AG09309 (cell line): ENCODE measurements at regions not wholly inside any gene's neighbourhood (a gene's known extent, or its start where the extent isn't known, plus 50 kb on each side); places are given as distances from the start of the nearest gene placed in this dataset.
"Not testable (repeated sequence)": the region's sequence is repeated elsewhere in the genome, so short reads cannot be mapped to it uniquely, and the experiment has no call there.

ENCODE experiments used
- DNase-seq: peaks from one replicate; pipeline ENCODE4 v3.0.0-alpha.2; 2010; ENCODE audit warnings: low read depth
- H3K4me3 ChIP-seq: 2 replicates; pipeline ENCODE4 v1.5.1; 2011; ENCODE audit warnings: mild to moderate bottlenecking, low read depth, low read length, moderate library complexity; ENCODE audit not compliant: control insufficient read depth
- CTCF ChIP-seq: IDR thresholded peaks from 2 replicates; pipeline ENCODE4 v1.5.1; 2011; ENCODE audit warnings: mild to moderate bottlenecking, low read depth, low read length, inconsistent platforms; ENCODE audit not compliant: insufficient read depth, control insufficient read depth; ENCODE audit errors: missing control alignments

GRCh38 chr11:106551744-106552673 lies 466.3 kb downstream of the GUCY1A2 start:
- TF ChIP-seq CTCF: no peak
- DNase-seq: no peak
- no peak overlapping the region for H3K4me3 ChIP-seq

- no peak for TF ChIP-seq CTCF
- no peak overlapping the region for H3K4me3 ChIP-seq
- DNase-seq: no peak
Observed at GRCh38 chr11:106552694-106553203, 465.5 kb downstream of the GUCY1A2 start.

- TF ChIP-seq CTCF: no peak
- no peak overlapping the region for H3K4me3 ChIP-seq
- DNase-seq: no peak
Observed at GRCh38 chr11:106553304-106553703, 465.0 kb downstream of the GUCY1A2 start.

- not testable (repeated sequence) for H3K4me3 ChIP-seq, DNase-seq
Observed at GRCh38 chr11:106555566-106556250, 462.6 kb downstream of the GUCY1A2 start.

- DNase-seq: no peak
- H3K4me3 ChIP-seq: no peak overlapping the region
- TF ChIP-seq CTCF: no peak
Observed at GRCh38 chr11:106565326-106565725, 452.9 kb downstream of the GUCY1A2 start.

GRCh38 chr11:106568632-106569031 lies 449.6 kb downstream of the GUCY1A2 start:
- no peak for TF ChIP-seq CTCF
- H3K4me3 ChIP-seq: no peak overlapping the region
- no peak for DNase-seq

GRCh38 chr11:106577384-106577783 lies 440.9 kb downstream of the GUCY1A2 start:
- not testable (repeated sequence) for H3K4me3 ChIP-seq

More at GRCh38 chr11:106577384-106577783, 440.9 kb downstream of the GUCY1A2 start:
- DNase-seq: not testable (repeated sequence)
